Lower leg skin (tissue), 3 donors: ENCODE measurements at regions not wholly inside any gene's neighbourhood (a gene's known extent, or its start where the extent isn't known, plus 50 kb on each side); places are given as distances from the start of the nearest gene placed in this dataset.

Experiments
- CTCF ChIP-seq, 3 donors: fragments of 450-650 bp; IDR thresholded peaks; one replicate each; pipeline ENCODE4 v1.5.1; 2016; ENCODE audit warnings: antibody characterized with exemption in 3 of 3, mild to moderate bottlenecking in 3 of 3, moderate library complexity in 2 of 3
- POLR2A ChIP-seq, 2 donors: fragments of 450-650 bp; IDR thresholded peaks; one replicate each; pipeline ENCODE4 v1.6.1; 2016 to 2017; ENCODE audit warnings: antibody characterized with exemption in 2 of 2, mild to moderate bottlenecking in 1 of 2, moderate library complexity in 1 of 2

GRCh38 chr13:87999240-87999700, 328.1 kb downstream of the SLITRK5 start:
- TF ChIP-seq POLR2A (IDR thresholded peaks at IDR 0.05): no peak
- TF ChIP-seq CTCF (IDR thresholded peaks at IDR 0.05): no peak
